ENCODE measurements at regions not wholly inside any gene's neighbourhood (a gene's known extent, or its start where the extent isn't known, plus 50 kb on each side); places are given as distances from the start of the nearest gene placed in this dataset.

- no peak for DNase-seq
- no peak overlapping the region for H3K27ac ChIP-seq
- intact Hi-C loops (cut with DNase I), result no loop called here
- no peaks in the 10 kb centered on the region for H3K36me3 ChIP-seq
- ATAC-seq, result no peak
- H3K27me3 ChIP-seq, result no peaks in the 10 kb centered on the region
- H3K4me1 ChIP-seq, result no peaks in the 10 kb centered on the region
- H3K4me3 ChIP-seq, result no peak overlapping the region
- no peaks in the 10 kb centered on the region for H3K9me3 ChIP-seq
- no peak for TF ChIP-seq CTCF (IDR thresholded peaks at IDR 0.05)
Measured at GRCh38 chr13:100810481-100810880, 135.9 kb upstream of the TMTC4 start.

GRCh38 chr13:100809856-100810255 lies 135.3 kb upstream of the TMTC4 start:
- Histone ChIP-seq H3K9me3 (no peaks in the 10 kb centered on the region), H3K27me3 (no peaks in the 10 kb centered on the region), H3K27ac (no peak overlapping the region), H3K4me1 (no peaks in the 10 kb centered on the region), H3K4me3 (no peak overlapping the region), H3K36me3 (no peaks in the 10 kb centered on the region)
- DNase-seq (no peak), ATAC-seq (no peak)
- no peak for TF ChIP-seq CTCF (IDR thresholded peaks at IDR 0.05)
- intact Hi-C loops (cut with DNase I), result no loop called here

- TF ChIP-seq CTCF (IDR thresholded peaks at IDR 0.05), result no peak
- intact Hi-C loops (cut with DNase I), result no loop called here
- Histone ChIP-seq H3K27me3 (no peaks in the 10 kb centered on the region), H3K27ac (no peak overlapping the region), H3K36me3 (no peaks in the 10 kb centered on the region), H3K4me1 (no peaks in the 10 kb centered on the region), H3K9me3 (no peaks in the 10 kb centered on the region), H3K4me3 (no peak overlapping the region)
- no peak for ATAC-seq
- no peak for DNase-seq
Measured at GRCh38 chr13:100809129-100809390, 134.5 kb upstream of the TMTC4 start.

GRCh38 chr13:100808330-100809128 lies 133.9 kb upstream of the TMTC4 start:
- Histone ChIP-seq H3K27me3 (no peaks in the 10 kb centered on the region), H3K4me1 (no peaks in the 10 kb centered on the region), H3K9me3 (no peaks in the 10 kb centered on the region), H3K4me3 (no peak overlapping the region), H3K36me3 (no peaks in the 10 kb centered on the region), H3K27ac (no peak overlapping the region)
- DNase-seq (no peak), ATAC-seq (no peak)
- TF ChIP-seq CTCF (IDR thresholded peaks at IDR 0.05), result no peak
- intact Hi-C loops (cut with DNase I), result no loop called here

GRCh38 chr13:100803091-100803490 lies 128.5 kb upstream of the TMTC4 start:
- Histone ChIP-seq H3K27ac (no peak overlapping the region), H3K27me3 (no peaks in the 10 kb centered on the region), H3K9me3 (no peaks in the 10 kb centered on the region), H3K4me3 (no peak overlapping the region), H3K36me3 (no peaks in the 10 kb centered on the region), H3K4me1 (no peaks in the 10 kb centered on the region)
- no peak for TF ChIP-seq CTCF (IDR thresholded peaks at IDR 0.05)
- no peak for ATAC-seq
- intact Hi-C loops (cut with DNase I), result no loop called here
- no peak for DNase-seq

All from left lung (tissue), 4 donors.